Mesenchymal stem cell (in vitro differentiated cells and primary cell): ENCODE measurements at regions not wholly inside any gene's neighbourhood (a gene's known extent, or its start where the extent isn't known, plus 50 kb on each side); places are given as distances from the start of the nearest gene placed in this dataset.

ENCODE experiments used
- DNase-seq: peaks from one replicate; pipeline ENCODE4 v3.0.0-alpha.2; 2013
- H2AFZ ChIP-seq: one replicate; pipeline ENCODE4 v1.6.1; 2013; ENCODE audit warnings: low read depth, mild to moderate bottlenecking, control low read depth, inconsistent platforms, low read length, moderate library complexity
- H2AK5ac ChIP-seq: 2 replicates; pipeline ENCODE4 v1.6.1; 2013; ENCODE audit warnings: low read length, moderate library complexity, mild to moderate bottlenecking, inconsistent platforms; ENCODE audit not compliant: severe bottlenecking
- H2BK120ac ChIP-seq: one replicate; pipeline ENCODE4 v1.6.1; 2013; ENCODE audit warnings: low read depth, mild to moderate bottlenecking, inconsistent platforms, low read length, moderate library complexity
- H2BK12ac ChIP-seq, 2 experiments: one replicate each; pipeline ENCODE4 v1.6.1; 2013; ENCODE audit warnings: inconsistent platforms in 2 of 2, low read length in 2 of 2, mild to moderate bottlenecking in 2 of 2, moderate library complexity in 2 of 2, control low read depth in 1 of 2
- H2BK15ac ChIP-seq: one replicate; pipeline ENCODE4 v1.6.1; 2013; ENCODE audit warnings: mild to moderate bottlenecking, low read depth, inconsistent platforms; ENCODE audit not compliant: poor library complexity, severe bottlenecking
- H2BK5ac ChIP-seq: 2 replicates; pipeline ENCODE4 v1.6.1; 2013; ENCODE audit warnings: low read depth, mild to moderate bottlenecking, low read length, control low read depth, inconsistent platforms; ENCODE audit not compliant: poor library complexity, severe bottlenecking
- H3K14ac ChIP-seq, 2 experiments: one replicate each; pipeline ENCODE4 v1.6.1; 2013; ENCODE audit warnings: inconsistent platforms in 2 of 2, low read length in 2 of 2, control low read depth in 1 of 2, mild to moderate bottlenecking in 1 of 2, moderate library complexity in 1 of 2
- H3K18ac ChIP-seq, 2 experiments: one replicate each; pipeline ENCODE4 v1.6.1; 2013; ENCODE audit warnings: inconsistent platforms in 2 of 2, low read length in 2 of 2, control low read depth in 1 of 2, low read depth in 1 of 2, mild to moderate bottlenecking in 1 of 2
- H3K23ac ChIP-seq, 2 experiments: one replicate each; pipeline ENCODE4 v1.6.1; 2013; ENCODE audit warnings: inconsistent platforms in 2 of 2, low read length in 2 of 2, mild to moderate bottlenecking in 2 of 2, moderate library complexity in 2 of 2, control low read depth in 1 of 2
- H3K27ac ChIP-seq: 2 replicates; pipeline ENCODE4 v1.5.1; 2013; ENCODE audit warnings: mild to moderate bottlenecking, moderate library complexity, low read length, control low read depth, inconsistent platforms; ENCODE audit not compliant: poor library complexity, severe bottlenecking
- H3K27me3 ChIP-seq, 2 experiments: 2 replicates each; pipeline versions ENCODE4 v1.6.1 to v1.7.0; 2013; ENCODE audit warnings: low read length in 2 of 2, mild to moderate bottlenecking in 2 of 2, moderate library complexity in 2 of 2, control low read depth in 1 of 2, inconsistent platforms in 1 of 2; ENCODE audit not compliant: control insufficient read depth in 1 of 2, insufficient read depth in 1 of 2
- H3K36me3 ChIP-seq, 2 experiments: 2 replicates each; pipeline versions ENCODE4 v1.6.1 to v1.7.0; 2013; ENCODE audit warnings: low read length in 2 of 2, control low read depth in 1 of 2, inconsistent platforms in 1 of 2, low read depth in 1 of 2, mild to moderate bottlenecking in 1 of 2; ENCODE audit not compliant: insufficient read depth in 2 of 2, control insufficient read depth in 1 of 2
- H3K4ac ChIP-seq, 2 experiments: one replicate each; pipeline ENCODE4 v1.6.1; 2013; ENCODE audit warnings: inconsistent platforms in 2 of 2, low read length in 2 of 2, mild to moderate bottlenecking in 2 of 2, moderate library complexity in 2 of 2, control low read depth in 1 of 2, low read depth in 1 of 2
- H3K4me1 ChIP-seq: 2 replicates; pipeline ENCODE4 v1.6.1; 2013; ENCODE audit warnings: low read depth, low read length, control low read depth; ENCODE audit not compliant: control insufficient read depth, insufficient read depth
- H3K4me2 ChIP-seq: 2 replicates; pipeline ENCODE4 v1.6.1; 2013; ENCODE audit warnings: low read length, mild to moderate bottlenecking, inconsistent platforms; ENCODE audit not compliant: poor library complexity, severe bottlenecking
- H3K4me3 ChIP-seq, 2 experiments: 2 replicates each; pipeline versions ENCODE4 v1.5.1 to v1.7.0; 2013; ENCODE audit warnings: low read length in 2 of 2, mild to moderate bottlenecking in 2 of 2, control low read depth in 1 of 2, low read depth in 1 of 2; ENCODE audit not compliant: insufficient read depth in 1 of 2
- H3K79me1 ChIP-seq: replicated peaks from 2 replicates; pipeline ENCODE4 v1.6.1; 2013; ENCODE audit warnings: mild to moderate bottlenecking, control low read depth, low read length, inconsistent platforms; ENCODE audit not compliant: poor library complexity, severe bottlenecking
- H3K9ac ChIP-seq: 2 replicates; pipeline ENCODE4 v1.7.0; 2013; ENCODE audit warnings: mild to moderate bottlenecking, low read length, moderate library complexity
- H3K9me3 ChIP-seq: 2 replicates; pipeline ENCODE4 v1.7.0; 2013; ENCODE audit warnings: mild to moderate bottlenecking, low read length; ENCODE audit not compliant: control insufficient read depth
- H4K8ac ChIP-seq: one replicate; pipeline ENCODE4 v1.6.1; 2013; ENCODE audit warnings: inconsistent platforms, mild to moderate bottlenecking, low read length, moderate library complexity
- H4K91ac ChIP-seq: one replicate; pipeline ENCODE4 v1.6.1; 2013; ENCODE audit warnings: mild to moderate bottlenecking, low read length, inconsistent platforms
- WGBS: methylation state at CpG from one replicate; pipeline ENCODE4 v1.1.7; 2013; ENCODE audit warnings: mixed read lengths; 5-methylcytosine and 5-hydroxymethylcytosine counted together

GRCh38 chr18:66111018-66111417 lies 360.2 kb downstream of the CDH7 start:
- no peak overlapping the region for H2BK5ac ChIP-seq
- H2BK12ac ChIP-seq = no peak overlapping the region
- H4K8ac ChIP-seq = no peak overlapping the region
- H2BK120ac ChIP-seq = no peak overlapping the region
- no peaks in the 10 kb centered on the region for H3K79me1 ChIP-seq
- no peak overlapping the region for H3K4me3 ChIP-seq
- 89% methylated on average over 12 of the region's 13 CpGs for WGBS
- no peak overlapping the region for H3K18ac ChIP-seq
- H3K27ac ChIP-seq = no peak overlapping the region
- H2AFZ ChIP-seq = no peak overlapping the region
- H3K9me3 ChIP-seq = no peaks in the 10 kb centered on the region
- H3K23ac ChIP-seq = no peak overlapping the region
- H2AK5ac ChIP-seq = no peak overlapping the region
- H3K36me3 ChIP-seq = no peaks in the 10 kb centered on the region
- H3K4ac ChIP-seq = no peak overlapping the region
- no peak overlapping the region for H4K91ac ChIP-seq
- no peak overlapping the region for H3K14ac ChIP-seq
- H3K27me3 ChIP-seq = no peaks in the 10 kb centered on the region
- DNase-seq = no peak
- no peak overlapping the region for H2BK15ac ChIP-seq
- H3K4me2 ChIP-seq = no peak overlapping the region
- no peak overlapping the region for H3K9ac ChIP-seq
- H3K4me1 ChIP-seq = no peaks in the 10 kb centered on the region

GRCh38 chr18:66110607-66111006 lies 359.8 kb downstream of the CDH7 start:
- Histone ChIP-seq H2BK5ac (no peak overlapping the region), H3K23ac (no peak overlapping the region), H2AFZ (no peak overlapping the region), H4K91ac (no peak overlapping the region), H3K9me3 (no peaks in the 10 kb centered on the region), H2AK5ac (no peak overlapping the region), H2BK12ac (no peak overlapping the region), H3K4me2 (no peak overlapping the region), H3K36me3 (no peaks in the 10 kb centered on the region), H3K27me3 (no peaks in the 10 kb centered on the region), H3K14ac (no peak overlapping the region), H3K27ac (no peak overlapping the region), H3K79me1 (no peaks in the 10 kb centered on the region), H2BK15ac (no peak overlapping the region), H2BK120ac (no peak overlapping the region), H3K9ac (no peak overlapping the region), H4K8ac (no peak overlapping the region), H3K18ac (no peak overlapping the region), H3K4me1 (no peaks in the 10 kb centered on the region), H3K4ac (no peak overlapping the region), H3K4me3 (no peak overlapping the region)
- DNase-seq = no peak
- WGBS = 100% methylated on average over 1 of the region's 1 CpG

DNA sequence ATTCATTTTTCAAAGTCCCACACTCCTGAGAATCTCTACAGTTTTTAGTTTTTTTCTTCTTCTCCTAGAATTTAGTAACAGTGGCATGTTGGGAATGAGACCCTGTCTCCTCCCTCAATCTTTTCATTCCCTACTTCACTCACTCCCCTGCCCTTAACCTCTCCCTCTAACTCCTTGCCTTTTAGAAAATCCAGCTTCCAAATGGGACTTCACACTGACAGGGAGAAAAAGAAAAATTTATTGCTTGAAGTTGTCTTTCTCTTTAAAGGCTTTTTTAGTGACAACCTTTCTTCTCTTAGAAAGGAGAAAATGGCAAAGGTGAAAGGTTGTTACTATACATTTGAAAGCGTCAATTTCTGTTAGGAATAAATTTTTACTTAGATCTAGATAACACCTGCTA lies 359.2 kb downstream of the CDH7 start:
- no peak overlapping the region for H3K4me2 ChIP-seq
- H3K27me3 ChIP-seq = no peaks in the 10 kb centered on the region
- H2AK5ac ChIP-seq = no peak overlapping the region
- H2AFZ ChIP-seq = no peak overlapping the region
- no peak overlapping the region for H2BK120ac ChIP-seq
- no peak overlapping the region for H3K18ac ChIP-seq
- H2BK5ac ChIP-seq = no peak overlapping the region
- no peak overlapping the region for H3K4ac ChIP-seq
- no peak overlapping the region for H4K8ac ChIP-seq
- H3K4me1 ChIP-seq = no peaks in the 10 kb centered on the region
- H3K27ac ChIP-seq = no peak overlapping the region
- H2BK15ac ChIP-seq = no peak overlapping the region
- H3K36me3 ChIP-seq = no peaks in the 10 kb centered on the region
- H2BK12ac ChIP-seq = no peak overlapping the region
- no peak overlapping the region for H4K91ac ChIP-seq
- WGBS = no CpG with 5 or more reads among the region's 1 CpG
- H3K9ac ChIP-seq = no peak overlapping the region
- H3K79me1 ChIP-seq = no peaks in the 10 kb centered on the region
- DNase-seq = no peak
- no peaks in the 10 kb centered on the region for H3K9me3 ChIP-seq
- H3K23ac ChIP-seq = no peak overlapping the region
- H3K4me3 ChIP-seq = no peak overlapping the region
- no peak overlapping the region for H3K14ac ChIP-seq

- Histone ChIP-seq H3K4me3 (no peak overlapping the region), H3K4me2 (no peak overlapping the region), H3K14ac (no peak overlapping the region), H3K79me1 (no peaks in the 10 kb centered on the region), H3K4ac (no peak overlapping the region), H2BK12ac (no peak overlapping the region), H3K18ac (no peak overlapping the region), H2AFZ (no peak overlapping the region), H2AK5ac (no peak overlapping the region), H3K9me3 (no peaks in the 10 kb centered on the region), H4K8ac (no peak overlapping the region), H2BK5ac (no peak overlapping the region), H3K27ac (no peak overlapping the region), H3K9ac (no peak overlapping the region), H3K27me3 (no peaks in the 10 kb centered on the region), H4K91ac (no peak overlapping the region), H3K4me1 (no peaks in the 10 kb centered on the region), H3K23ac (no peak overlapping the region), H2BK120ac (no peak overlapping the region), H3K36me3 (no peaks in the 10 kb centered on the region), H2BK15ac (no peak overlapping the region)
- WGBS = 86% methylated on average over 1 of the region's 3 CpGs
- DNase-seq = no peak
Observed at GRCh38 chr18:66107546-66107945, 356.7 kb downstream of the CDH7 start.
